ENCODE measurements at regions not wholly inside any gene's neighbourhood (a gene's known extent, or its start where the extent isn't known, plus 50 kb on each side); places are given as distances from the start of the nearest gene placed in this dataset.

GRCh38 chr2:129469389-129469788 lies 510.1 kb upstream of the RAB6C start:
- no peak for DNase-seq (ENCODE audit: low spot score in 2 of 2)
- no peak overlapping the region for H3K27ac ChIP-seq

GRCh38 chr2:129469871-129470270 lies 509.6 kb upstream of the RAB6C start:
- Histone ChIP-seq H3K9me3 (no peaks in the 10 kb centered on the region), H3K4me3 (no peak overlapping the region), H3K27me3 (no peaks in the 10 kb centered on the region), H3K36me3 (no peaks in the 10 kb centered on the region), H3K4me1 (no peaks in the 10 kb centered on the region), H3K27ac (no peak overlapping the region)
- no peak for DNase-seq (ENCODE audit: low spot score in 2 of 2)
- intact Hi-C loops (cut with DNase I): no loop called here
- no peak for TF ChIP-seq CTCF (IDR thresholded peaks at IDR 0.05)

More at GRCh38 chr2:129469389-129469788, 510.1 kb upstream of the RAB6C start:
- intact Hi-C loops (cut with DNase I): no loop called here
- H3K27me3 ChIP-seq: no peaks in the 10 kb centered on the region
- TF ChIP-seq CTCF (IDR thresholded peaks at IDR 0.05): no peak
- H3K4me3 ChIP-seq: no peak overlapping the region
- no peaks in the 10 kb centered on the region for H3K9me3 ChIP-seq
- H3K4me1 ChIP-seq: no peaks in the 10 kb centered on the region
- H3K36me3 ChIP-seq: no peaks in the 10 kb centered on the region

DNA sequence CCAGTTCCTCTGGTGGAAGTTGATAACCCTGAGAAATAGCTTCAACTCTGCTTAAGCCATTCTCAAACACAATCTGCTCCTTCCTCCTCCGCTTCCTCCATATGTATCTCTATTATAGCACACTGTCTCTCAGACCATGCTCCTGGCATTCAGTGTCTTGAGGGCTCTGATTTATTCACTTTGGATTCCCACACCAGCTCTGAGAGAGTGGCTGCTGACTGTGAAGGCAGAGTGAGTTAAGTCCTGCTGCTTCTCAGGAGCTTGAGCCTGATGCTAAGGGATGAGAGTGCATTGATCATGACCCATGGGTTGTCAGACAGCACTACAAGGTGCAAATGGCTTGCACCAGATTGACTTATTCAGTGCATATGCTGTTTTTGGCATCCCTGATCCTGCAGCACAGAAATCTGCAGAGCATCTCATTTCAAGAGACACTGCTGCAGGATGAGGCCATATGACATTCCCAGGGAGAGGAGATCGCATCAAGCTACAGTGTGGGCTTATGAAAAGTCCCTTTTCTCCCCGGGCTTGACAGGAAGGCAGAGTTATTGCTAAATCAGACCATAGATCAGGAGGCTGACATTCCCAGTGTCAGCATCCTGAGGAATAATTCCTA lies 500.5 kb upstream of the RAB6C start:
- DNase-seq (ENCODE audit: low spot score in 2 of 2): no peak
- intact Hi-C loops (cut with DNase I): no loop called here
- TF ChIP-seq CTCF (IDR thresholded peaks at IDR 0.05): no peak
- Histone ChIP-seq H3K9me3 (no peaks in the 10 kb centered on the region), H3K27me3 (no peaks in the 10 kb centered on the region), H3K27ac (no peak overlapping the region), H3K4me3 (no peak overlapping the region), H3K4me1 (no peaks in the 10 kb centered on the region), H3K36me3 (no peaks in the 10 kb centered on the region)

DNA sequence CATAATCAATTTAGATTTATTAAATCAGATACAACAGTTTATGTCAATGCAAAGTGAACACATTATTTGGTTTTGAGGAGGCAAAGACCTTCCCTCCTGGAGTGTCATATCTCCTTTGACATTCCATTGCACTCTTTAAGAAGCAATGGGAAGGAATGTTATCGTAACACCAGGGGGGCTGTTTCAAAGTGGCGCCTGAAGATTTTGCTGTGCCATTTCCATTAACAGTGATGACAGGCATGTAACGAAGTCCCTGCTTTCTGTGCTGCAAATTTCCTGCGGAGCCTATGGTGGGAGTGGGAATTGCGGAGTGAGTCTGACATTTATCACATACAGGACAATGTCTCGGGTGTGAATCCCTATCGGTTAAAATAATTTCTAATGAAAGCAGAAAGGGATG lies 499.6 kb upstream of the RAB6C start:
- H3K4me1 ChIP-seq: no peaks in the 10 kb centered on the region
- H3K27me3 ChIP-seq: no peaks in the 10 kb centered on the region
- TF ChIP-seq CTCF (IDR thresholded peaks at IDR 0.05): no peak
- no peaks in the 10 kb centered on the region for H3K9me3 ChIP-seq
- no peaks in the 10 kb centered on the region for H3K36me3 ChIP-seq
- no peak overlapping the region for H3K27ac ChIP-seq
- intact Hi-C loops (cut with DNase I): no loop called here
- no peak for DNase-seq (ENCODE audit: low spot score in 2 of 2)
- no peak overlapping the region for H3K4me3 ChIP-seq

DNA sequence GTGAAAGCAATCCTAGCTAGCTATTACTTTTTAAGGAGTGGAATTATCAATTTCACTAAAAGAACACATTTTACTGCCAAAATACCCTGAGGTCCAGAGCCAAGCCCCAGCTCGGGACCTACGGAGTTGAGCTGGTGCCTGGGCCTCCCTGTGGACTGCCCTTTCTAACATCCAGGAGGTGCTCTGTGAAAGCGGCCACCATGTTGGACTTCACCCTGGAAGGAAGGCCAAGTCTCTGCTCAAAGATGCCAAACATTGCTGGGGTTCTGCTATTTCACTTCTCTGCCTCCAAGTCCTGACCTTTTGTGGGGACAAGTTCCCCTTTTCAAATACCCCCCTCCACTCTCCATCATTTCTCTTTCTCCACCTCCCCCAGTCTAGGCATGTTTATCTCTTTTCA lies 498.7 kb upstream of the RAB6C start:
- no peaks in the 10 kb centered on the region for H3K4me1 ChIP-seq
- no peaks in the 10 kb centered on the region for H3K36me3 ChIP-seq
- H3K4me3 ChIP-seq: no peak overlapping the region
- H3K27ac ChIP-seq: no peak overlapping the region
- intact Hi-C loops (cut with DNase I): no loop called here
- H3K9me3 ChIP-seq: no peaks in the 10 kb centered on the region
- DNase-seq (ENCODE audit: low spot score in 2 of 2): no peak
- no peaks in the 10 kb centered on the region for H3K27me3 ChIP-seq
- no peak for TF ChIP-seq CTCF (IDR thresholded peaks at IDR 0.05)
